Parathyroid adenoma (tissue), 2 donors: ENCODE measurements at regions not wholly inside any gene's neighbourhood (a gene's known extent, or its start where the extent isn't known, plus 50 kb on each side); places are given as distances from the start of the nearest gene placed in this dataset.

ENCODE experiments used
- H2AFZ ChIP-seq: fragments of 300-600 bp; sonication (generic); one replicate; pipeline ENCODE4 v1.7.0; 2017; ENCODE audit warnings: antibody characterized with exemption, mild to moderate bottlenecking
- H3K27ac ChIP-seq: fragments of 300-600 bp; sonication (generic); one replicate; pipeline ENCODE4 v1.7.0; 2017
- H3K27me3 ChIP-seq: fragments of 300-600 bp; sonication (generic); one replicate; pipeline ENCODE4 v1.7.0; 2017; ENCODE audit warnings: low read length; ENCODE audit not compliant: control insufficient read depth, insufficient read depth
- H3K36me3 ChIP-seq: fragments of 300-600 bp; sonication (generic); one replicate; pipeline ENCODE4 v1.7.0; 2017; ENCODE audit warnings: low read length; ENCODE audit not compliant: control insufficient read depth, insufficient read depth
- H3K4me1 ChIP-seq: fragments of 300-600 bp; sonication (generic); one replicate; pipeline ENCODE4 v1.7.0; 2017; ENCODE audit warnings: control low read depth
- H3K4me2 ChIP-seq: fragments of 300-600 bp; sonication (generic); one replicate; pipeline ENCODE4 v1.7.0; 2017; ENCODE audit warnings: low read length
- H3K4me3 ChIP-seq: fragments of 300-600 bp; sonication (generic); one replicate; pipeline ENCODE4 v1.7.0; 2017; ENCODE audit warnings: low read depth, low read length
- H3K79me2 ChIP-seq: fragments of 300-600 bp; sonication (generic); one replicate; pipeline ENCODE4 v1.7.0; 2017; ENCODE audit warnings: control low read depth
- H3K9ac ChIP-seq: fragments of 300-600 bp; sonication (generic); one replicate; pipeline ENCODE4 v1.7.0; 2017; ENCODE audit warnings: mild to moderate bottlenecking
- H3K9me3 ChIP-seq: fragments of 300-600 bp; sonication (generic); one replicate; pipeline ENCODE4 v1.7.0; 2017; ENCODE audit warnings: low read length; ENCODE audit not compliant: control insufficient read depth
- CTCF ChIP-seq: fragments of 300-600 bp; sonication (generic); IDR thresholded peaks from one replicate; pipeline ENCODE4 v1.7.0; 2017; ENCODE audit warnings: antibody characterized with exemption, mild to moderate bottlenecking
- donor health status: primary hyperparathyroidism.

- Histone ChIP-seq H3K79me2 (no peaks in the 10 kb centered on the region), H3K27ac (no peak overlapping the region), H3K9me3 (no peaks in the 10 kb centered on the region), H3K4me3 (no peak overlapping the region), H3K36me3 (no peaks in the 10 kb centered on the region), H3K9ac (no peak overlapping the region), H3K4me1 (no peaks in the 10 kb centered on the region), H3K4me2 (no peak overlapping the region), H2AFZ (no peak overlapping the region), H3K27me3 (no peaks in the 10 kb centered on the region)
- no peak for TF ChIP-seq CTCF
These were observed 950.7 kb downstream of the BRD1 start for GRCh38 chr22:48876951-48877350.

GRCh38 chr22:48874956-48875355 is 952.7 kb downstream of the BRD1 start:
- Histone ChIP-seq H3K9me3 (no peaks in the 10 kb centered on the region), H3K9ac (no peak overlapping the region), H3K27ac (no peak overlapping the region), H3K27me3 (no peaks in the 10 kb centered on the region), H3K79me2 (no peaks in the 10 kb centered on the region), H3K36me3 (no peaks in the 10 kb centered on the region), H3K4me2 (no peak overlapping the region), H2AFZ (no peak overlapping the region), H3K4me1 (no peaks in the 10 kb centered on the region), H3K4me3 (no peak overlapping the region)
- TF ChIP-seq CTCF, result no peak

- Histone ChIP-seq H3K36me3 (no peaks in the 10 kb centered on the region), H3K27ac (no peak overlapping the region), H3K79me2 (no peaks in the 10 kb centered on the region), H3K4me2 (no peak overlapping the region), H3K27me3 (no peaks in the 10 kb centered on the region), H3K9ac (no peak overlapping the region), H3K9me3 (no peaks in the 10 kb centered on the region), H2AFZ (no peak overlapping the region), H3K4me3 (no peak overlapping the region), H3K4me1 (no peaks in the 10 kb centered on the region)
- no peak for TF ChIP-seq CTCF
These were observed 954.5 kb downstream of the BRD1 start for GRCh38 chr22:48873191-48873520.

GRCh38 chr22:48872271-48873190 is 955.1 kb downstream of the BRD1 start:
- no peaks in the 10 kb centered on the region for H3K27me3 ChIP-seq

More at GRCh38 chr22:48872271-48873190, 955.1 kb downstream of the BRD1 start:
- Histone ChIP-seq H3K4me3 (no peak overlapping the region), H3K4me2 (no peak overlapping the region), H3K9me3 (no peaks in the 10 kb centered on the region), H3K9ac (no peak overlapping the region), H2AFZ (no peak overlapping the region), H3K4me1 (no peaks in the 10 kb centered on the region), H3K27ac (no peak overlapping the region), H3K79me2 (no peaks in the 10 kb centered on the region), H3K36me3 (no peaks in the 10 kb centered on the region)
- TF ChIP-seq CTCF, result no peak
